ENCODE measurements at regions not wholly inside any gene's neighbourhood (a gene's known extent, or its start where the extent isn't known, plus 50 kb on each side); places are given as distances from the start of the nearest gene placed in this dataset.
"Not testable (repeated sequence)": the region's sequence is repeated elsewhere in the genome, so short reads cannot be mapped to it uniquely, and the experiment has no call there.

DNA sequence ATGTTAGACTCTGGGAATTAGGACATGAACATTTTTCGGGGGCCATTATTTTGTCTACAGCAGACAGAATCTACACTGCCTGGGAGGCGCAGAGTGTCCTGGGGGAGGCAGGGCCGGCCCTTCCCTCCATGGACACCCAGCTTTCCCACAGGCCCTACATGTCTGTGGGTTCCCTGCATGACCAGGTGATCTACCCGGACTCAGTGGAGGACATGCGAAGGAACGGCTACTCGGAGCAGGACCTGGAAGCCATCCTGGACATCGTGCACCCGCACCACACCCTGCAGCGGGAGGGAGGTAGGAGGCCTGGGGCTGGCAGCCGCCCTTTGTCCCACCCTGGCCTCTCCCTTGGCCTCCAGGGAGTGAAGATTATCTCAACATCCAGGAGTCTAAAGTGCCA lies 205.1 kb downstream of the CCT8L2 start:
- TF ChIP-seq, protein P1, sequence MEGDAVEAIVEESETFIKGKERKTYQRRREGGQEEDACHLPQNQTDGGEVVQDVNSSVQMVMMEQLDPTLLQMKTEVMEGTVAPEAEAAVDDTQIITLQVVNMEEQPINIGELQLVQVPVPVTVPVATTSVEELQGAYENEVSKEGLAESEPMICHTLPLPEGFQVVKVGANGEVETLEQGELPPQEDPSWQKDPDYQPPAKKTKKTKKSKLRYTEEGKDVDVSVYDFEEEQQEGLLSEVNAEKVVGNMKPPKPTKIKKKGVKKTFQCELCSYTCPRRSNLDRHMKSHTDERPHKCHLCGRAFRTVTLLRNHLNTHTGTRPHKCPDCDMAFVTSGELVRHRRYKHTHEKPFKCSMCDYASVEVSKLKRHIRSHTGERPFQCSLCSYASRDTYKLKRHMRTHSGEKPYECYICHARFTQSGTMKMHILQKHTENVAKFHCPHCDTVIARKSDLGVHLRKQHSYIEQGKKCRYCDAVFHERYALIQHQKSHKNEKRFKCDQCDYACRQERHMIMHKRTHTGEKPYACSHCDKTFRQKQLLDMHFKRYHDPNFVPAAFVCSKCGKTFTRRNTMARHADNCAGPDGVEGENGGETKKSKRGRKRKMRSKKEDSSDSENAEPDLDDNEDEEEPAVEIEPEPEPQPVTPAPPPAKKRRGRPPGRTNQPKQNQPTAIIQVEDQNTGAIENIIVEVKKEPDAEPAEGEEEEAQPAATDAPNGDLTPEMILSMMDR (conservative IDR thresholded peaks at IDR 0.05): not testable (repeated sequence)
- TF ChIP-seq EZH2 (IDR thresholded peaks at IDR 0.05; ENCODE audit: low read depth): not testable (repeated sequence)
